CD4-positive, alpha-beta T cell treated with Interleukin-17A for 1 hour (primary cell): ENCODE measurements at regions not wholly inside any gene's neighbourhood (a gene's known extent, or its start where the extent isn't known, plus 50 kb on each side); places are given as distances from the start of the nearest gene placed in this dataset.
A peak's percentile ranks its signal among the peaks of the same experiment; 100 is the strongest.
"Not testable (repeated sequence)": the region's sequence is repeated elsewhere in the genome, so short reads cannot be mapped to it uniquely, and the experiment has no call there.

Experiments
- DNase-seq: peaks from one replicate; pipeline ENCODE4 v3.0.0-alpha.2; 2020

DNA sequence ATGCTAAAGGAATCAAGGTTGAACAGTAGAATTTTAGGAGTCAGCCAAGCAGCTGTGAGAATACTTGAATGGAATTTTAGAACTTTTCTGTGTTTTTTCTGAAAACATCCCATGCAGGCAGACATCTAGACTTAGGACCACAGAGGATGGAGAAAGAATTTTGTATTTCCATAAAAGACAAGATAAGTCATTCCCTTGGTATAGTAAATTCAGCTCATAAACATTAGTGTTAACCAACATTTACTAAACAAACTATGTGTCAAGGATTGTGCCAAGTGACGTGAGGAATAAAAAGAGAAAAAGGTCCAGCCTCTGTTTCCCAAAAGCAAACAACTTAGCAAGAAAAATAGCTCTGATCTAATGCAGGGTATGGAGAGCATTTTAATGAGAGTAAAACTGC is 210.2 kb upstream of the NR5A2 start:
- no peak for DNase-seq

DNA sequence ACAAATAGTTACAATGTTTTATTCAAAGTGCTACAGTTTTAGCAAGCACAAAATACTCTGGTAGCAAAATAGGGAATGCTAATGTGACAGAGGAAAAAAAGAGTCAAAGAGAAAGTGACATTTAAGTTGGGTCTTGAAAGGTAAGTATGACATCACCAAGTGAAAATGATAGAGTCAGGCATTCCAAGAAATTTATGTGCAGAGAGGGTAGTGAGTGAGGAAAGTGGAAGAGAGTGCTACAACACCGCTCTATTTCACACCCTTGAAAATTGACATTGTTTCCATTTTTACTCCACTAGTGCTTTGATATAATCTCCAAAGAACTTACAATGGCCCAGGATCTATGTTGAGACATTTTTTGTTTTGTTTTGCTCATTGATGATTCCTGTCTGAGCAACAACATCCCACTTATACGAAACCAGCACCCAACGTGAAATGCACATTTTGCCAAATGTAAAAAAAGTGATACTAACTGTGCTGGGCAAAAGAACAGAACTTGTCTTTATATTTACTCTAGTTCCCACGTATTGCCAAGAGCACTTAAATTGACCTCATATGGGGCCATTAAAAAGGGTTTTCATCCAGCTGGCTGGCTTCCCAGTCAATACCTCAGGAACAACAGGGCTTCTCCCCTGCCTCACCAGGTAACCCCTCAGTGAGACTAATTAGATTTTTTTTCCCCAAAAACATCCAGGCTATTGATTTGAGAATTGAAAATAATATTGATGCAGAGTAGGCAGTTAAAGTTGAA is 206.3 kb upstream of the NR5A2 start:
- DNase-seq: no peak

DNA sequence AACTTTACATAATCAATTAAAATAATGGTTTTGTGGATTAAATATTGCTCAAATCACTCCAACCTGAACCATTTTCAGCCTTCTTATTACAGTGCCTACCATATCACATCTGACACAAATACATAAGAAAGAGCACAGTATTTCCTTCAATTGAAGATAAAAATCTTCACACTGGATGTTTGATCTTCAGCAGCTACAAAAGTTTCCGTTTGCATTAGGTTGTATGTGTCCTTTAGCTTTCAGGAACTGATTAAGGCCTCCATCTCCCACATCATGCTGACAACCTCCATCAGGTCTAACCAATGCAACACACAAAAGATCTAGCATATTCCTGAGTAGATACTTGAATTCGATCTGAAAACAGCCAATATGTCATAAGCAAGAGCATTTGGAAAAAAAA is 195.1 kb upstream of the NR5A2 start:
- DNase-seq: no peak

DNA sequence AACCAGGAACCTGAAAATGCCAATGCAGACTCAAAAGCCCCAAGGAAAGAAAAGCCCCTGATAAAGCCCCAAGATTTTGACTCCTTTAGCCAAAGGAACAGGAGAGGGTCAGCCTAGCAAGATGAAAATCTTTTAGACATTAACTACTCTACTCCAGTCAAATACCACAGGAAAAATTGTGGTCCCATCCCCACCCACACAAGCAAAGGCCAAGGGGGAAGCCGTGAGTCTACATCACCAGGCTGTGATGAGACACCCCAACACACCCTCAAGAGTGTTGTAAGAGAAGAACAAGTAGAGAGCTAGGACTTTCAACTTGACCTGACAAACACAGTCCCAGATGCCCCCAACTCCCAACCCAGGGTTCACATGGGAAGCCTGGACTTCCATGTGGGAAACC is 192.8 kb upstream of the NR5A2 start:
- DNase-seq: no peak

DNA sequence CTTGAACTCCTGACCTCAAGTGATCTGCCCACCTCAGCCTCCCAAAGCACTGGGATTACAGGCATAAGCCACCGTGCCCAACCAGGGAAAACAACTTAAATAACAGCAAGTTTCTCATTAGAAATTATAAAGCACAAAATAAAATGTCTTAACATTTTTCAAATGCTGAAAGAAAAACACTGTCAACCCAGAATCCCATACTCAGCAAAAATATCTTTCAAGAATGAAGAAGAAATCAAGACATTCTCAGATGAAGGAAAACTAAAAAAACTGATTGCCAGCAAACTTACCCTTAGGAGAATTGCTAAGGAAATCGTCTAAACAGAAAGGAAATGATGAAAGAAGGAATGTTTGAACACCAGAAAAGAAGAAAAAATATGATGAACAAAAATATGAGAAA is 191.1 kb upstream of the NR5A2 start:
- DNase-seq: no peak

DNA sequence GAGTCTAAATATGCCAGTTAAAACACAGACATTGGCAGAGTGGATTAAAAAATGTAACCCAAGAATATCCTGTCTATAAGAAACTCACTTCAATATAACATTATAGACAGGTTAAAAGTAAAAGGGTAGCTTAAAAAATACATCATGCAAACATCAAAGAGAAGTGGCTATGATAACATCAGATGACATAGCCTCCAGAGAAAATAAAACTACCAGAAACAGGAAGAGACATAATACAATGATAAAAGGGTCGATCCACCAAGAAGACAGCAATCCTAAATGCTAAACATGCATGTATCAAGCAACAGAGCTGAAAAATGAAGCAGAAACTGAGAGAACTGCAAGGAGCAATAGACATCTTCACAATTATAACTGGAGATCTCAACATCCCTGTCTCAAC is 190.2 kb upstream of the NR5A2 start:
- no peak for DNase-seq

DNA sequence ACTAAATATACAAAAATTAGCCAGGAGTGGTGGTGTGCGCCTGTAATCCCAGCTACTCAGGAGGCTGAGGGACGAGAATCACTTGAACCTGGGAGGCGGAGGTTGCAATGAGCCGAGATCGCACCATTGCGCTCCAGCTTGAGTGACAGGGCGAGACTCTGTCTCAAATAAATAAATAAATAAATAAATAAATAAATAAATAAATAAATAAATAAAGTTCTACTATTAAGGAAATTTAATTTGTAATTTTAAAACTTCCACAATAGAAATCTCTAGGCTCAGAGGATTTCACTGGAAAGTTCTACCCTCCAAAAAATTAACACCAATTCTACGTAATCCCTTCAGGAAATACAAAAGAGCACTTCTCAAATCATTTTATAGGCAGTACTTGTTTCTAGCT is 187.9 kb upstream of the NR5A2 start:
- DNase-seq: not testable (repeated sequence)

DNA sequence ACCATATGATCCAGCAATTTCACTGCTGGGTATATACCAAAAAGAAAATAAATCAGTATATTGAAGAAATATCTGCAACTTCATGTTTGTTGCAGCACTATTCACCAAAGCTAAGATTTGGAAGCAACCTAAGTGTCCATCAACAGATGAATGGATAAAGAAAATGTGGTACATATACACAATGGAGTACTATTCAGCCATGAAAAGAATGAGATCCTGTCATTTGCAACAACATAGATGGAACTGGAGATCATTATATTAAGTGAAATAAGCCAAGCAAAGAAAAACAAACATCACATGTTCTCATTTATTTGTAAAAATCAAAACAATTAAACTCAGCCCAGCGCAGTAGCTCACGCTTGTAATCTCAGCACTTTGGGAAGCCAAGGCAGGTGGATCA is 184.4 kb upstream of the NR5A2 start:
- DNase-seq: not testable (repeated sequence)

DNA sequence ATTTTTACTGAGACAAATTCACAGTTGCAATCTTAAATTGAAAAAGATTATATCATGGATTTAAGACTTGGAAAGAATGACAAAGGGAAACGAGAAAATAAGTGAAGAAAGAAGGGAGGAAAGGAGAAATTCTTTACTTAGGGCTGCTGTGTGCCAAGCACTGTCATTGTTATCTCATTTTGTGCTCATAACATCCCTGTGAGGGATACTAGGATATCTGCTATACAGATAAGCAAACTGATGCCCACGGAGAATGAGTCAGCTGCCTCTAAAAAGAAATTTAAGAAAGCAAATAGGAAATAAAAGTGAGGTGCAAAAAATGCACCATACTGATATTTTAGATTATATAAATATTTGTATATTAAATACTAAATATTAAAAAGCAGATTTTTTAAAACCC is 183.6 kb upstream of the NR5A2 start:
- DNase-seq: no peak

DNA sequence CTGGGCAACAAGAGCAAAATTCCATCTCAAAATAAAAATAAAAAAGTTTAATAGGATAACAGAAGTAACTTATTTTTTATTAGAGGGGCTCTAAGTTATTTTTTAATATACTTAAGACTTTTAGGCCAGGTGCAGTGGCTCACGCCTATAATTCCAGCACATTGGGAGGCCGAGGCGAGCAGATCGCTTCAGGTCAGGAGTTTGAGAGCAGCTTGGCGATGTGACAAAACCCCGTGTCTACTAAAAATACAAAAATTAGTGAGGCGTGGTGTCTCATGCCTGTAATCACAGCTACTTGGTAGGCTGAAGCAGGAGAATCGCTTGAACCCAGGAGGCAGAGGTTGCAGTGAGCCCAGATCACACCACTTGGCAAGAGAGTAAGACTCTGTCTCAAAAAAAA is 180.5 kb upstream of the NR5A2 start:
- DNase-seq: no peak

DNA sequence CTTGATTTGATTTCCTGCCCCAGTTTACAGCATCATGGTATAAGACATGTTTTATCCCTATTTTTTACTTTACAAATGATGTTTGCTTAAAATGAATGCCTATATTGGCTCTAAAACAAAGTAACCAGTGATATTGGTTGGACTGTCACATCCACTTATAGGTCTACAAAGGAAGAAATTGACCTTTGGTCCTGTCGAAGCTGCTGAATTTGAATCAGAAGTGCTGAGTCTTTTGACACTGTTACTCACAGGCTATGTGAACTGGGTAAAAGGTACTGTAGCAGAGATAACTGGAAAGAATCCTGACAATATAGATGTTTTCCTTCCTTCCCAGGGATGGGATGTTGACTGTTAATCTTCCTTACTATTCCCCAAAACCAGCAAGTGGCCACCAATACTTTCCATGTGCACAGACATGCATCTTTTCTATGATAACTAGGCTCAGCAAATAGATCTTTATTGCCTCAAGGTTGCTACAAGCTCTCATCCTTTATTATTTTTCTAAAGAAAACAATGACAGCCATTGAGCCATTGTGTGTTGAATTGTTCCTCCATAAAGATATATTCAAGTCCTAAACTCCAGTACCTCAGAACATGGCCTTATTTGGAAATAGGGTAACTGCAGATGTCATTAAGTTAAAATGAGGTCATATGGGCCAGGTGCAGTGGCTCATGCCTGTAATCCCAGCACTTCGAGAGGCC is 175.9 kb upstream of the NR5A2 start:
- DNase-seq: no peak

DNA sequence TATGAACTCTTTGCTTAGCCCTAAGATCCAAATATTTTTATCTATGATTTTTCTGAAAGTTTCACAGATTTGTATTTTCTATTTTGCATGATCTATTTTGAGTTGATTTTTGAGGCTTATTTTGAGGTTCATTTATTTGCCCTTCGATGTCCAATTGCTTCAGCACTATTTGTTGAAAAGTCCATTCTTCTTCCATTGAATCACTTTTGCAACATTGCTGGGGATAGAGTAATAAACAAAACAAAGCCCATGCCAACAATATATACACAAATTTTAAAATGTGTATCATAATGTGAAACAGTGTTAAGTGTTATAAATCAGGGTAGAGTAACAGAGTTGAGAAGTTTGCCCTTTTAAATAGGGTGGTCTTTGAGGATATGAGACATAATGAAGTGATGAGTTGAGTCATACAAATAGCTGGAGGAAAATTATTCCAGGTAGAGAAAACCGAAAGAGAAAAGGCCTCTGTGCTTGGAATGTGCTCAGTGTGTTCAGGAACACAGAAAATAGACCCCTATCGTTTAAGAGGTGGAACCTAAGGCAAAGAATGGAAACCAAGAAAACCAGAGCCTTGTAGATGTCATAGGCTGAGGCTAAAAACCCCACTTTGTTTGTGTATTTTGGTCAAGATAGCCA is 172.7 kb upstream of the NR5A2 start:
- DNase-seq: no peak

DNA sequence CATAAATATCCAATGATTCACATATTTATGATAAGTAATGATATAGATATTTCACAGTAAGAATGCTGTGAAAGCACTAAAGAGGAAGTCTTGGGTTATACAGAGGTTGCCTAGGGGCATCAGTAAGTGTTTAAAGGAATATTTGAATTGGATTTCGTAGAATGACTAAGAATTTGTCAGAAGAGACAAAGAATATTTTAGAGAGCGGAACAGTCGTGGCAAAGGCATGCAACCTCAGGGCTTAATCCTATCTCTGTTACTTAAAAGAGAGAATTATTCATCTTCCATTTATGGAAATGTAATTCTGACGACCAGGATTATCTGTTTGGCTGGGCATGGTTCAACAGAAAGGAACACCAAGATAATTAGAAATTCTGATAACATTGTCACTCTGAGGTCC is 171.9 kb upstream of the NR5A2 start:
- no peak for DNase-seq

DNA sequence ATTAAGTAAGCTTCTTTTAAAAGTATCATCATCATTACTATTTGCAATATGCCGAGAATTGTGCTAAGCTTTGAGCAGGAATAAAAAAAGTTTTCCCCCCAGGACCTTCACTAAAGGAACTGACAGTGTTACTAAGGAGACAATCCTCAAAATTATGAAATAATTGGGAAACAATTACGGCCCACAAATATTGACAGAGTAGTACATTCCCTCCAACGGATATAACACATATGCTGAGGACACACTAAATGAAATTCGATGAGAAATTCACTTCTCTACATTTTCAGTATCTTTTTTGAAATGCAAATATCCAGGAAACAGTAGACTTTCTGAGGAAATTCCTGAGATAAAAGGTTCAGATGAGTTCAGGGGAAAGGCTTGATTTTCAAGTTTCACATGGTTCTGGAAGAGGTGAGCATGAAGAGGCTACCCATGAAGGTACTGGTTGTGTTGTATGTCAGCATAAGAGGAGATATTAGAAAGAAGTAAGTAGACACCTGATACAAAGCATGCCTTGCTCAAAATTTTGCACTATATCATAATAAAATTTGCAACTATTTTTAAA is 171.2 kb upstream of the NR5A2 start:
- no peak for DNase-seq

DNA sequence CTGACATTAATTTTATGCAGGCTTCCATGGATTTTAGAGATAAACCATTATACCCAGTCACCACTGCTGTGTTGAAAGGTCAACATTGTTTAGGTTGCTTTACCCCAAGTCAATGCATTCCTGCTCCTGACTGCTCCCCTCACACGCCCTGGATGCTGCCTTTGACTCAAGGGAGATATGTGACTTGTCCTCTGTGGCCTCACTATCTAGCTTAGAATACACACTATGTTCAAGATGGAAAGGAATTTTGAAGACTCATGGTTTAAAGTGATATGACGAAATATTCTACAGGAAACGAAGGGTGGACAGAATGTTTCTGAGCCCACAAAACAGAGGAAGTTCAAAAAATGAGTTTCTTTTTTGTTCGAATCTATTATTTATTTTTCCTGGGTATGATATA is 170.4 kb upstream of the NR5A2 start:
- DNase-seq: no peak

DNA sequence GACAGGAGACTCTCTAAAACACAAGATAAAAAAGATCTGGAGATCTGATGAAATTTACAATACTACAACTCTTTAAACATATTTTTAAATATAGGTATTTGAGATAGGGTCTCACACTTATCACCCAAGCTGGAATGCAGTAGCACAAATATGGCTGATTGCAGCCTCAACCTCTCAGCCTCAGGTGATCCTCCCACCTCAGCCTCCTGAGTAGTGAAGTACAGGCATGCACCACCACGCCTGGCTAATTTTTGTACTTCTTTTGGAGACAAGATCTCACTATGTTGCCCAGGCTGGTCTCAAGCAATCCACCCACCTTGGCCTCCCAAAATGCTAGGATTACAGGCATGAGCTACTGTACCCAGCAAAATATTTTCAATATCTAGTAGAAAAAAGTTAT is 170.0 kb upstream of the NR5A2 start:
- no peak for DNase-seq

DNA sequence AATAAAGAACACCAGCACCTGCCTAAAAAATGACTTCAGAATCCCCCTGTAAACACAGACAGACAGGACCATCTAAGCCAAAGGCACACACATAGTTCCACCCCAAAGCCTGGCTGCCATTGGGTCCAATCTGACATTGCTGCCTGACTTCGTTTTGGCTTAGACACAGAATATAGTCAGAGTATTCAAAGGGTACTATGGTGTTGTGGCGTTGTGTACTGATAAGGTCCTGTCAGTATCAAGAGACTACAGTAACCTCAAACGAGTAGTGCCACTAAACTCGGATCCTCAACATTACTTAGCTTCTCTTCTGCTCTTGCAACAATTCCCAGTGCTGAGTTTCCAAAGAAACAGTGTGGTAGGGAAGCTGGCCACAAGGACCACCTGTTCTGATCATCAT is 169.3 kb upstream of the NR5A2 start:
- no peak for DNase-seq

DNA sequence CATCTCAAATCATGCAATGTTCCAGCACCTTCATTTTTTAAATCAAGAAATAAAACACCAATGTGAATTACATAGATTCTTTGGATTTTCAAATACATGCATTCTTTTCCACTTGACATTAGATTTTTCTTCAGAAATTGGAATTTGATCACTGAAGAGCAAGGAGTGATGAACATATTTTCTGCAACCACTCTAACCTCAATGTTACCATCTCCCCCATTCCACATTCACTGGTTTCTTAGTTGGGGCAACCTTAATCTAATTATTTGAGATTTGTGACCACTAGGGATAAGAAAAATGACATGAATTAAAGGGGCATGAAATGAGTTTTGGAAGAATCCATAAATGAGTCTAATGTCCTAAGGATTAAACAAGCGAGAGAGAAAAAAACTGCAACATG is 168.7 kb upstream of the NR5A2 start:
- no peak for DNase-seq

DNA sequence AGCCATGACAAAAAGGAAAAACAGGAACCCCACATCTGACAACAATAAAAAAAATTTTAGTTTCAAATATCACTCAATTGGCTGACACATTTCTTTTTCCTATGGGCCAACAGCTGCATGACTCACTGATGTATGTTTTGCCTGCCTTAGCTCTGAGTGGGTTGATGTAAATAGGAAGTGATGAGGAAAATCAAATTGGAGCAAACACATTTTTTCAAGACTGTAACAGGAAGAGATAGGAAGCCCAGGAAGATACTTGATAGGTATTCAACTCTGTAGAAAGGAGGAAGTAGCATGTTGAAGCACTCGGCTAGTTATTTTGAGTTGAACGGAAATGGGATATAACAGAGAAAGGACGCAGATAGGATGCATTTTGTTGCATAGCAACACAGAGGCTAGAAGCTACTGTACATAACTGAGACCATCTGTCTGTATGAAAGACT is 168.0 kb upstream of the NR5A2 start:
- peak; percentile 19 for DNase-seq

DNA sequence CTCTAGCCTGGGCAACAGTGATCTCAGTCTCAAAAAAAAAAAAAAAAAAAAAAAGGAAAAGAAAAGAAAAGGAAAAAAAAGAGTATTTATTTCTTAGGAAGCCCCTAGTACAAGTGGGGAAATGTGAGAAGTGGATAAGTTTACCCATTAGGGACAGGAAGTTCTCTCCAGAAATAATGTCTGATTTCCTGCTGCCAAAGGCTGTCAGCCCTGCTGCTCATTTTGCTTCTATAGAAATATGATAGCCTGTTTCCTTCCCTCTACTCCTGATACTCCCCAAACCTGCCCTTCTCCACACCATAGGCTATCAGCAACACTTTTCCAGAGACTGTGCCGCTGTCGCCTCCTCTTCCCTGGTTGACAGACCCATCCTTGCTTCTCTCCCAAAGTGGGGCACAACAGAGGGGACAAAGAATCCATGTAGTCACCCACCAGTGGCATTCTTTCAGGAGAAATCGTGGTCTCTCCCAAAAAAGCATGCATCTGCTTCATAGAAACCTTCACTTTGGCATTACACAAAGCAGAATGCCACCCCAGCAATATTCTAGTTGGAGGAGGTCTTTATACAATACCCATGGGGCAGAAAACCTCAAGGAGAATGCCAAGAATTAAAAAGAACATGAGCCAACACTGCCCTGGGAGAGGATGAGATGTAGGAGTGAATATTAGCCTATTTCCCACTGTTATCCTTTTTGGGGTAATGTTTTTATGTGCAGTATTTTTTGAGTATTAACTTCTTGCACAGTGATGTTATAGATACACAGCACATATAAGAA is 166.3 kb upstream of the NR5A2 start:
- no peak for DNase-seq

DNA sequence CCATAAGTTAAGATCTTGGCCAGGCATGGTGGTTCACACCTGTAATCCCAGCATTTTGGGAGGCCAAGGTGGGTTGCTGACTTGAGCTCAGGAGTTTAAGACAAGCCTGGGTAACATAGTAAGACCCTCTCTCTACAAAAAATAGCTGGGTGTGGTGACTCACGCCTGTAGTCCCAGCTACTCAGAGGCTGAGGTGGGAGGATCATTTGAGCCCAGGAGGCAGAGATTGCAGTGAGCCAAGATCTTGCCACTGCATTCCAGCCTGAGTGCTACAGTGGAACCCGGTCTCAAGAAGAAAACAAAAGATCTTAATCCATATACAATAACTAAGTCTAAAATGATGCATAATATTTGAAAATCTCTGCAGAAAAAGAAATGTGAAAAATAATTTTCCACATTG is 165.5 kb upstream of the NR5A2 start:
- no peak for DNase-seq

DNA sequence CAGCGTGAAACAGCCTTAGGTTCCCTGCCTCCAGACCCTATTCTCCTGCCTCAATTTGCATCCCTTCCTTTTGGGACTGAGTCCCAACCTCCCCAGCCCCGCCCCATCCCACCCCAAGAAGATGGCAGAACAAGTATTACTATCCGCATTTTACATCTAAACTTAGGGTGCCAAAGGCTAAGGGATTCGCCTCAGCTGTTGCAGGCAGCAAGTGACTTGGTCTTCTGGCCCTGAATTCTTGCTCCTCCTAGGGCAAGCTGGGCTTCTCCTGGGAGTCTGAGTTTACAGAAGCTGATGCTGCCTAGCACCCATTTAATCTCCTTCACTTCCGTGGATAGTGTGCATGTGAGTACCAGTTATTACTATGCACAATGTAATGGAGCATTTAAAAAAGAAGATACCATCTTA is 161.3 kb upstream of the NR5A2 start:
- DNase-seq: no peak

DNA sequence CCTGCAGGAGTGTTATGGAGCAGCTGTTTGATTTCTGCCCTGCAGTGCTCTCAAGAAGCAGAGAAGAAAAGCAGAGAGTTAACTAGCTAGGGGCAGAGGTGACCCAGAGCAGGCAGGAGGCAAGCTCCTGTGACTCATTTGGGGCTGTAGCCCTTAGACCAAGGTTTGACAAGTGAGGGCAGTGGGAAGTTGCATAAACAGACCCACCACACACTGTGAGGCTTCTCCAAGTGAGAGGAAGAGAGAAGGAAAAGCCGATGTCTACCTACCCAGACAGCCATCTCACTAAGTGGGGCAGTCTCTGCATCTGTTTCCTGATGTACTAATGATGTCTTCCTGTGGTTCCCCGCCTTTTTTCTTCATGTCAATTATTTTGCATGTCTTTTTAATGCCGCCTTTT is 159.9 kb upstream of the NR5A2 start:
- DNase-seq: no peak
